Left ventricle myocardium inferior (tissue), 1 donor: ENCODE measurements at regions not wholly inside any gene's neighbourhood (a gene's known extent, or its start where the extent isn't known, plus 50 kb on each side); places are given as distances from the start of the nearest gene placed in this dataset.

Source experiments
- DNase-seq: peaks from one replicate; pipeline ENCODE4 v3.0.0-alpha.2; 2020
- H3K27ac ChIP-seq: fragments of 200-600 bp; replicated peaks from 2 replicates; pipeline ENCODE4 v1.8.0; 2021
- H3K27me3 ChIP-seq: fragments of 200-600 bp; 2 replicates; pipeline ENCODE4 v1.8.0; 2021; ENCODE audit warnings: low read depth
- H3K36me3 ChIP-seq: fragments of 200-600 bp; 2 replicates; pipeline ENCODE4 v1.8.0; 2021
- H3K4me1 ChIP-seq: fragments of 200-600 bp; 2 replicates; pipeline ENCODE4 v1.8.0; 2021
- H3K4me3 ChIP-seq: fragments of 200-600 bp; 2 replicates; pipeline ENCODE4 v1.8.0; 2021; ENCODE audit warnings: mild to moderate bottlenecking, moderate library complexity
- H3K9me3 ChIP-seq: fragments of 200-600 bp; replicated peaks from 2 replicates; pipeline ENCODE4 v1.8.0; 2021
- intact Hi-C: fragments of 100-400 bp; cut with micrococcal nuclease; formaldehyde crosslinking; loops from one replicate; pipeline ENCODE4 v1.11.0; 2022
- TF ChIP-seq, protein P1 (sequence below): fragments of 200-600 bp; IDR thresholded peaks from 2 replicates; pipeline ENCODE4 v1.8.0; 2021; ENCODE audit warnings: antibody characterized with exemption, mild to moderate bottlenecking, borderline replicate concordance
- donor health status: DM: no; HTN: yes; CAD: no; lungs with severe emphysema.

- TF ChIP-seq, protein P1, sequence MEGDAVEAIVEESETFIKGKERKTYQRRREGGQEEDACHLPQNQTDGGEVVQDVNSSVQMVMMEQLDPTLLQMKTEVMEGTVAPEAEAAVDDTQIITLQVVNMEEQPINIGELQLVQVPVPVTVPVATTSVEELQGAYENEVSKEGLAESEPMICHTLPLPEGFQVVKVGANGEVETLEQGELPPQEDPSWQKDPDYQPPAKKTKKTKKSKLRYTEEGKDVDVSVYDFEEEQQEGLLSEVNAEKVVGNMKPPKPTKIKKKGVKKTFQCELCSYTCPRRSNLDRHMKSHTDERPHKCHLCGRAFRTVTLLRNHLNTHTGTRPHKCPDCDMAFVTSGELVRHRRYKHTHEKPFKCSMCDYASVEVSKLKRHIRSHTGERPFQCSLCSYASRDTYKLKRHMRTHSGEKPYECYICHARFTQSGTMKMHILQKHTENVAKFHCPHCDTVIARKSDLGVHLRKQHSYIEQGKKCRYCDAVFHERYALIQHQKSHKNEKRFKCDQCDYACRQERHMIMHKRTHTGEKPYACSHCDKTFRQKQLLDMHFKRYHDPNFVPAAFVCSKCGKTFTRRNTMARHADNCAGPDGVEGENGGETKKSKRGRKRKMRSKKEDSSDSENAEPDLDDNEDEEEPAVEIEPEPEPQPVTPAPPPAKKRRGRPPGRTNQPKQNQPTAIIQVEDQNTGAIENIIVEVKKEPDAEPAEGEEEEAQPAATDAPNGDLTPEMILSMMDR = no peak
- no peak overlapping the region for H3K27ac ChIP-seq
- intact Hi-C loops = no loop called here
- no peak for DNase-seq
- H3K36me3 ChIP-seq = no peaks in the 10 kb centered on the region
- no peaks in the 10 kb centered on the region for H3K9me3 ChIP-seq
- no peak overlapping the region for H3K4me3 ChIP-seq
- H3K4me1 ChIP-seq = no peaks in the 10 kb centered on the region
- H3K27me3 ChIP-seq = no peaks in the 10 kb centered on the region
Observed at GRCh38 chr4:20577702-20578101, 122.6 kb upstream of the PACRGL start.

- H3K36me3 ChIP-seq = no peaks in the 10 kb centered on the region
- no peak overlapping the region for H3K4me3 ChIP-seq
- no peaks in the 10 kb centered on the region for H3K9me3 ChIP-seq
- TF ChIP-seq, protein P1 = no peak
- no peaks in the 10 kb centered on the region for H3K27me3 ChIP-seq
- DNase-seq = no peak
- intact Hi-C loops = no loop called here
- H3K4me1 ChIP-seq = no peaks in the 10 kb centered on the region
- H3K27ac ChIP-seq = no peak overlapping the region
Observed at GRCh38 chr4:20580907-20581306, 119.4 kb upstream of the PACRGL start.

DNA sequence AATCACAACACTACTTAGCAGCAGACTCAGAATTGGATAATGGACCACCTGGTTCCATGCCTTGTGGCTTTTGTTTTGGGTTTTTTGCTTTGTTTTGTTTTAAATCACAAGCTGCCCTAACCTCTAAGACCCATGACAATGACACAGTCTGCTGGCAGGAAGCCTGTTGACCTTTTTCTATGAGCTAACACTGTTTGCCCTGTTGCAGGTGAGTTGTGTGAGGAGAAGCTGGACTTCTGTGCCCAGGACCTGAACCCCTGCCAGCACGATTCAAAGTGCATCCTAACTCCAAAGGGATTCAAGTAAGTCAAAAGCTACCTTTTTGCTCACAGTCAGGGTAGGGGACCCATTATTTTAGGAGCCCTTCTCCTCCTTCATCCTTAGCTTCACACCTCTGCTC is 110.8 kb upstream of the PACRGL start:
- intact Hi-C loops = no loop called here
- no peak for DNase-seq

GRCh38 chr4:20590849-20591248 is 109.4 kb upstream of the PACRGL start:
- H3K27me3 ChIP-seq = no peaks in the 10 kb centered on the region
- TF ChIP-seq, protein P1 = no peak
- no peaks in the 10 kb centered on the region for H3K4me1 ChIP-seq
- intact Hi-C loops = no loop called here
- H3K4me3 ChIP-seq = no peak overlapping the region
- H3K27ac ChIP-seq = no peak overlapping the region
- DNase-seq = no peak
- no peaks in the 10 kb centered on the region for H3K36me3 ChIP-seq
- H3K9me3 ChIP-seq = no peaks in the 10 kb centered on the region

More for the DNA sequence above, 110.8 kb upstream of the PACRGL start:
- TF ChIP-seq, protein P1 = no peak
- Histone ChIP-seq H3K9me3 (no peaks in the 10 kb centered on the region), H3K36me3 (no peaks in the 10 kb centered on the region), H3K27ac (no peak overlapping the region), H3K27me3 (no peaks in the 10 kb centered on the region), H3K4me1 (no peaks in the 10 kb centered on the region), H3K4me3 (no peak overlapping the region)

DNA sequence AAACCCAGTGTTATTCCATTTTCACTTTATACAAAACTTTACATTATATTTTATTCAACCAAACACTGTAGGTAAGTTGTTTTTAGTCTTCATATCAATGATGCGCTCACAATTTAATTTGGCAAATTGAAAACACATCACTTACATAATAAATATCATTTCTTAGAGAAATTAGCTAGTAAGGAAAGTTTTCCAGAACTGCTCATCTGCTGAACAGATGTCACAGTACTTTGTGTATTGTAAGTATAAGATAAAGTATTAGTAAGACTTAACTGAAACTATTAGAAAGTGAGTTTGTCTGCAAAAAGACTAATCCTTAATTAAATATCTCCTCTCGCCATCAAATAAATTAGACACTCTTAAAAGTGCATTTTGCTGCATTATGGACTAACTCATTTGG is 108.7 kb upstream of the PACRGL start:
- TF ChIP-seq, protein P1 = no peak
- no peak overlapping the region for H3K4me3 ChIP-seq
- no peaks in the 10 kb centered on the region for H3K9me3 ChIP-seq
- H3K27ac ChIP-seq = no peak overlapping the region
- DNase-seq = no peak
- no peaks in the 10 kb centered on the region for H3K36me3 ChIP-seq
- intact Hi-C loops = no loop called here
- no peaks in the 10 kb centered on the region for H3K4me1 ChIP-seq
- no peaks in the 10 kb centered on the region for H3K27me3 ChIP-seq

DNA sequence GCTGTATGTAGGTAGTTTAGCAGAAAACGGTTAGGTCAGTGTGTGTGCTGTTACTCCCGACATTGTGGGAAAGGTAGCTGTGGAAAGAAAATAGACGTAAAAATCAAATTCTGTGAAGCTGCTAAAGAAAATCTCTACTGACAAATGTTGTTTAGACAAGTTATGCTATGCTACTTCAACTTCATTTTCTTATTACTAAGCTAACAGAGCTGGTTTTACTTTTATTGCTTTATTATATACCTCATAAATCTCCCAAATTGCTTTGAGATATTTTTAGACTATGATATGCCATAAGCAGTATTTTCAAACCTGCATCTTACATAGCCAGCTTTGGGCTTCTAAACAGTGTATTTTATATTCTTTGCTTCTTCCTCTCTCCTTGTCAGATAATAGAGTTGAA is 108.2 kb upstream of the PACRGL start:
- no peak overlapping the region for H3K27ac ChIP-seq
- intact Hi-C loops = no loop called here
- DNase-seq = no peak

More for the DNA sequence above, 108.2 kb upstream of the PACRGL start:
- Histone ChIP-seq H3K9me3 (no peaks in the 10 kb centered on the region), H3K4me1 (no peaks in the 10 kb centered on the region), H3K4me3 (no peak overlapping the region), H3K27me3 (no peaks in the 10 kb centered on the region), H3K36me3 (no peaks in the 10 kb centered on the region)
- TF ChIP-seq, protein P1 = no peak
